GM12878 (cell line): ENCODE measurements at regions not wholly inside any gene's neighbourhood (a gene's known extent, or its start where the extent isn't known, plus 50 kb on each side); places are given as distances from the start of the nearest gene placed in this dataset.
"Not testable (repeated sequence)": the region's sequence is repeated elsewhere in the genome, so short reads cannot be mapped to it uniquely, and the experiment has no call there.

ENCODE experiments used
- CEBPB ChIP-seq, 2 experiments: fragments of 150-350 bp in 1 of 2; IDR thresholded peaks; 2 replicates each; pipeline ENCODE4 v1.6.1; 2012 to 2014; ENCODE audit warnings: low read depth in 2 of 2, low read length in 2 of 2, borderline replicate concordance in 1 of 2, inconsistent platforms in 1 of 2
- CREM ChIP-seq: IDR thresholded peaks from 2 replicates; pipeline ENCODE4 v1.6.1; 2014; ENCODE audit warnings: antibody characterized with exemption, low read depth
- CTCF ChIP-seq, 3 experiments: IDR thresholded peaks in 2 of 3; conservative IDR thresholded peaks in 1 of 3; 2 replicates each; pipeline ENCODE4 v1.5.1; 2011; ENCODE audit warnings: low read depth in 3 of 3, low read length in 3 of 3, mild to moderate bottlenecking in 3 of 3, control low read depth in 2 of 3, moderate library complexity in 2 of 3, inconsistent platforms in 1 of 3, mixed read lengths in 1 of 3; ENCODE audit not compliant: control insufficient read depth in 2 of 3, insufficient read depth in 1 of 3; ENCODE audit errors: extremely low read depth in 1 of 3
- EZH2 ChIP-seq: IDR thresholded peaks from 2 replicates; pipeline ENCODE4 v1.6.1; 2012; ENCODE audit warnings: low read depth, mild to moderate bottlenecking, control low read depth, inconsistent platforms, low read length, borderline replicate concordance; ENCODE audit not compliant: control insufficient read depth
- HDGF ChIP-seq: fragments of 450-650 bp; IDR thresholded peaks from 2 replicates; pipeline ENCODE4 v1.6.1; 2016; ENCODE audit warnings: antibody characterized with exemption
- IRF3 ChIP-seq: fragments of 450-650 bp; IDR thresholded peaks from 2 replicates; pipeline ENCODE4 v1.6.1; 2014; ENCODE audit warnings: mild to moderate bottlenecking
- MXI1 ChIP-seq: fragments of 150-350 bp; IDR thresholded peaks from 2 replicates; pipeline ENCODE4 v1.6.1; 2011; ENCODE audit warnings: low read depth, mild to moderate bottlenecking, inconsistent platforms, low read length, improper control_type of control experiment
- NBN ChIP-seq: fragments of 450-650 bp; IDR thresholded peaks from 2 replicates; pipeline ENCODE4 v1.6.1; 2016
- NRF1 ChIP-seq: conservative IDR thresholded peaks from 2 replicates; pipeline ENCODE4 v1.6.1; 2011; ENCODE audit warnings: mild to moderate bottlenecking, low read depth, low read length, improper control_type of control experiment
- POLR2A ChIP-seq: IDR thresholded peaks from 2 replicates; pipeline ENCODE4 v1.6.1; 2011; ENCODE audit warnings: low read depth, mild to moderate bottlenecking, low read length
- RELA ChIP-seq: fragments of 450-650 bp; IDR thresholded peaks from 2 replicates; pipeline ENCODE4 v1.8.0; 2014; ENCODE audit warnings: borderline replicate concordance; ENCODE audit not compliant: partially characterized antibody
- REST ChIP-seq: IDR thresholded peaks from 2 replicates; pipeline ENCODE4 v1.6.1; 2012; ENCODE audit warnings: mild to moderate bottlenecking, low read depth, low read length
- TF ChIP-seq, protein P1 (sequence below): IDR thresholded peaks from 2 replicates; pipeline ENCODE4 v1.6.1; 2012; ENCODE audit warnings: low read depth, low read length, improper control_type of control experiment

DNA sequence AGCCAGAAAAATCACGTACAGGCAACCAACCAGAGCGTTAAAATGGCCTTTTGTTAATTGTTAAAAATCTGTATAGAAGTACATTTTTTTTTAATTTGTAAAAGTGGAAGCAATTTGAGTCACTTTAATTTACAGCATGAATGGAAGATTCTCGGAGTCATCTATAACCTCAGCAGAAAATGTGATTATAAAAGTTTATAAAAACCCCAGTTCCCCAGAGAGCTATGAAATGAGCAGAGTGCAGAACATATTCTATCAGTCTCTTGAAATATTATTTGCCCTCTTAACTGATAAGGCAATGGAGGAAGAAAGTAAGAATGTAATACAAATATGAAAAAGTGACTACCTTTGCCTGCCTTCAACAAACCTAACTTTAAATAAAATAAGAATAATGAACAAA is 224.7 kb downstream of the BCL2L11 start:
- not testable (repeated sequence) for TF ChIP-seq RELA; EZH2; MXI1; CTCF (IDR thresholded peaks at IDR 0.05 in 2 of 3, conservative IDR thresholded peaks at IDR 0.05 in 1 of 3; ENCODE audit: control insufficient read depth in 2 of 3, extremely low read depth in 1 of 3, insufficient read depth in 1 of 3, low read depth in 3 of 3, low read length in 3 of 3); HDGF; REST; NRF1; IRF3; POLR2A; CREM; NBN; CEBPB (IDR thresholded peaks at IDR 0.05; ENCODE audit: borderline replicate concordance in 1 of 2, low read depth in 2 of 2, low read length in 2 of 2)
- TF ChIP-seq, protein P1, sequence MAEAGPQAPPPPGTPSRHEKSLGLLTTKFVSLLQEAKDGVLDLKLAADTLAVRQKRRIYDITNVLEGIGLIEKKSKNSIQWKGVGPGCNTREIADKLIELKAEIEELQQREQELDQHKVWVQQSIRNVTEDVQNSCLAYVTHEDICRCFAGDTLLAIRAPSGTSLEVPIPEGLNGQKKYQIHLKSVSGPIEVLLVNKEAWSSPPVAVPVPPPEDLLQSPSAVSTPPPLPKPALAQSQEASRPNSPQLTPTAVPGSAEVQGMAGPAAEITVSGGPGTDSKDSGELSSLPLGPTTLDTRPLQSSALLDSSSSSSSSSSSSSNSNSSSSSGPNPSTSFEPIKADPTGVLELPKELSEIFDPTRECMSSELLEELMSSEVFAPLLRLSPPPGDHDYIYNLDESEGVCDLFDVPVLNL: not testable (repeated sequence)
